HG02623 (cell line): ENCODE measurements at regions not wholly inside any gene's neighbourhood (a gene's known extent, or its start where the extent isn't known, plus 50 kb on each side); places are given as distances from the start of the nearest gene placed in this dataset.

Source experiments
- ATAC-seq: cut with Tn5 transposase; IDR thresholded peaks from one replicate; pipeline ENCODE4 v1.9.1; 2021; ENCODE audit warnings: moderate library complexity; ENCODE audit not compliant: unreplicated experiment

DNA sequence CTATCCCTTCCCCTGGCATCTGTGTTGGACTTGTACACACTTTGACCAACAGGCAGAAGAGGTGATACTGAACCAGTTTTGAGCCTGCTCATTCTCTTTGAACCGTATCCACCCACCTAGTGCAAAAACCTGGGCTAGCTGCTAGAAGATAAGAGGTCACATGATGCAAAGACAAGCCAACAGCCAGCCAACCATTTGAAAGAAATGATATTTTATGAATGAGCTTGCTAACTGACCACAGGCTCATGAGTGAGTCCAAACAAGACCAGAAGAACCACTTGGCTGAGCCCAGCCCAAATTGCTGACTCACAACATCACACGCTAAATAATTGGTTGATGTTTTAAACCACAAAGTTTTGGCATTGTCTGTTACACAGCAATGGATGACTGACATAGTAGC lies 74.0 kb upstream of the CTNNB1 start:
- ATAC-seq, result no peak

DNA sequence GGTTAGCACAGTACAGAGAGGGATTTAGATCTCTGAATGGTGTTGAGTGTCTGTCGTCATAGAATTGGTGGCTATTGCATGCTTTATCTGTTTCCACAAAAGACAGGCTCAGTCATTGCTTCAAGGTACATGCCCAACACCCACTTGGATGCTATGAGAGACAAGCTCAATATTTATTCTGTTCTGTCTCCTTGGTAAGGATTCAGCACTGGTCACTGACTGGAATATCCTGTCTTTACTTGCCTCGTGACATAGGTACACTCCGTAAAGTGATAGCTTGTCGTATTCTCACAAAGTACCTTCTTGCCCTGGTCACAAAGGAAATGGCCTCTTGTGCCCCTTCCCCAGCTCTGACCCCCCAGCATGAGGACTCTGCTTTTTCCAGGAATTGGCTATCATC lies 72.8 kb upstream of the CTNNB1 start:
- no peak for ATAC-seq

DNA sequence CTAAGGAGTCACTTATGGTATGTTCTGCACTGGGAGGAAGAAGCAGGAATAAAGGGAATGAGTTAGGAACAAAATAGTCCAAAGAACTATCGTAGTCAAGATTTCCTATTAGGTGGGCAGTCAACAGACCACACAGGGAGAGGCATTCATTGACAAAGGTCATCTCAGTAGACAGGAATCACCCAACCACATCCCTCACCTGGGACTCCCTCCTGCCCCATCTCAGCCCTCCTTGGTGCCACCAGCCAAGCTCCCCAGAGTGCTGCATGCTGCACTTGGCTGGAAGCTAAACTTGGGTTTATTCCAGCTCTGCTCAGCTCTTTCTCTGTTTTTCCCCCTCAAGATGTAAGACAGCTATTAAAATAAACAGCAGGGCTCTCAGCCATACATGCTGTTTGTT lies 72.3 kb upstream of the CTNNB1 start:
- ATAC-seq, result no peak

DNA sequence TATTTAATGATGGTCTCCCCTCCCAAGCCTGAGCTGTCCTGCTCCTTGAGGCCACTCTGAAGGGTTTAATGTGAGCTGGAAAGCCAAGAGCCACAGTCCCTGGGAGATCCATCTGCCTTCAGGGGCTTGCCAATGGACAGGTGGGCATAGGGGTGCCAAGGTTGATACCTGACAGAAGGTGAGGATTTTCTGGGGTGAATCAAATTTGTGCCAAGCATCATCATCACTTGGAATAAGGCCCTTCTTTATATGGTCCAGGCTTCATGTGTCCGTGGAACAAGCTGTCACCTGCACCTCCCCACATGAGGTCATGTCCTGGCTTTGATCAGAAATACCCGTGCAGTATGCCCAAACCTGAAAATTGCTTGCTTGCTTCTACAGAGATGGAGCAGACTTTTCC lies 71.9 kb upstream of the CTNNB1 start:
- ATAC-seq, result no peak

DNA sequence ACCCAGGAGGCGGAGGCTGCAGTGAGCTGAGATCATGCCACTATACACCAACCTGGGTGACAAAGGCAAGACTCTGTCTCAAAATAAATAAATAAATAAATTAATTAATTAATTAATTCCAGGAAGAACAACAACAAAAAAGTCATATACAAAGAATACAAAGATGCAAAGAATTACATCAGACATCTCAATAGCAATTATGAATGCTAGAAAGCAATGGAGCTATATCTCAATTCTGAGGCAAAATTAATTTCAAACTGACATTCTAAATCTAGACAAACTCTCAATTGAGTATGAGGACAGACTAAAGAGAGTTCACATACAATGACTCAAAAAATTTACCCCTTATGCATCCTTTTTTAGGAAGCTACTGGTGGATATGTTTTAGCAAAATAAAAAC lies 69.6 kb upstream of the CTNNB1 start:
- ATAC-seq, result no peak

DNA sequence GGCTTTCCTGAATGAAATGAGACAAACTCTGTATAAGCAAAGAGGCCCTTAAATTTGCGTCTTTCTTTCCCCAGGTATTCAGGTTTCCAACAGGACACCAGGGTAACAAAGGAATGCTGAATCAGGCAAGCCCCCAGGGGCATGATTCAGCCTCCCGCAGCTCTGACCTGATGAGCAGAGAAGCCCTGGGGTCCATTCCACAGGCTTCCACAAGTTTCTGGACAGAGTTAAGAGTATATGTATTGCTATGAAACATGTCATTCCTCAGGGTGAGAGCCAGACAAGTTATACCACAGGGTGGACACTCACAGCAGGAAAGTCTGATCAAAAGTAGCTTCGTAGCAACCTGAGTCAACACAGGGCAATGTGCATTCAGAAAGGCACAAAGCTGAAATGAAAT lies 68.1 kb upstream of the CTNNB1 start:
- no peak for ATAC-seq

DNA sequence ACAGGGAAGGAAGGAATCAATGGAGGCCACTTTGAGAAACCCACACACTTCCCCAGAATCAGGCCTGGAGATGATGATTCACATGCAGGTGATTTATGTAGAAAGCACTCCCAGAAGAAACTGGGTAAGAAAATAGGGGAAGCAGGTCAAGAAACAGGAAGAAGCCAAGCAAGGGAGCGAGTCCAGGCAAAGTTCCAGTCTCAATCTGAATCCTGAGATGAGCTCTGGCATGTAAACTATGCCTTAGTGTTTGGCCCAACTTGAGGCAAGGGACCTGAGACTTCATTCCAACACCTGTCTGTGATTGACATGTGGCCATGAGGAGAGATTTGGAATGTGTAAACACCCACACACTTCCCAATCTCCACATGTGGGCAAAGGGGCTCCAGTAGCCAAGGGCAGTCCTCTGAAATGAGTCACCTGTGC lies 61.6 kb upstream of the CTNNB1 start:
- no peak for ATAC-seq

DNA sequence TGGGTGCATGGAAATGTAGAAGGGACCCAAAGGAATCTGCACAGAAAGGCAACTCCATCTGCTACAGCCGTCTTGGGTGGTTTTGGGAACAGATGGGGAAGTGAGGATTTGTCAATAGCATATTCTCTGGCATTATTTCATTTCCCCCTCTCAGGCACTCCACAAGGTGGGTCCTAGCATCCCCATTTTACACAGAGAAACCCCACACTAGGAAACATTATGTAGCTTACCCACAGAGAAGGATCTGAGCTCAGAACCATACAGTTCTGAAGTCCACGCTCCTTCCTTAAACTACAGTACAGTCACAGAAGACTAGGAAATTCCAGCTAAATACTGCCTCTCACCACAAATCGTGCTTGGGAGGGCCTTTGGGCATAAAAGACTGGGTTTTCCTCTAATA lies 61.2 kb upstream of the CTNNB1 start:
- ATAC-seq, result no peak

DNA sequence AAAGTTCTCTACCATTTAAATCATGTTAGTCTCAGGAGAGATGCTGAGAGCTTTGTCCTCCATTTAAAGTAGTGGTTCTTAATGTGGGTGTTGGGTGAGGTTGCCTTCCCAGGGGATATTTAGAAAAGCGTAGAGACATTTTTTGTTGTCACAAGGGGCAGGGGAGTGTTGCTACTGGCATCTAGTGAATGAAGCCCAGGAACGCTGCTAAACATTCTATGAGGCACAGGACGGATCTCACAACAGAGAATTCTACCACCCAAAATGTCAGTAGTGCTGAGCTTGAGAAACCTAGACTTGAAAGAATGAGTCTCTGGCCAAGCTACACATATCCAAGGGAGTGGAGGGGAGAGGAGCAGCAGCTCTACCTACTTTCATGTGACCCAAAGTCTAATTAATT lies 60.7 kb upstream of the CTNNB1 start:
- ATAC-seq, result no peak

DNA sequence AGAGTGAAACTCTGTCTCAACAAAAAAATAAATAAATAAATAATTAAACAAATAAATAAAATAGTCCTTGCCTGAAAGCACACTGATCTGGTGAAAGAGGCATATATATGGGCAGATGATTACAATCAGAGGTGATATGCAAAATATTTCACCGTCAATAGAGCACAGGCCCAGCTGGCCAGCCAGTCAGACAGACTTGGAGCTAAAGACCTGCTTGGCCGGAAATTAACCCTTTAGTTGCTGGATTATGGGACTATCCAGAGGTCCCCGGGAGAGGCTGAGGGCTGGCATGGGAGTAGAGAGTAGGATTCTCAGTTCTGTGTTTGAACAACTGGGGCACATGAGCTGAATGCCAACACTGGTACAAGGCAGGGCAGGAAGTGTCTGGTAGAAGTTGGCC lies 59.1 kb upstream of the CTNNB1 start:
- no peak for ATAC-seq

DNA sequence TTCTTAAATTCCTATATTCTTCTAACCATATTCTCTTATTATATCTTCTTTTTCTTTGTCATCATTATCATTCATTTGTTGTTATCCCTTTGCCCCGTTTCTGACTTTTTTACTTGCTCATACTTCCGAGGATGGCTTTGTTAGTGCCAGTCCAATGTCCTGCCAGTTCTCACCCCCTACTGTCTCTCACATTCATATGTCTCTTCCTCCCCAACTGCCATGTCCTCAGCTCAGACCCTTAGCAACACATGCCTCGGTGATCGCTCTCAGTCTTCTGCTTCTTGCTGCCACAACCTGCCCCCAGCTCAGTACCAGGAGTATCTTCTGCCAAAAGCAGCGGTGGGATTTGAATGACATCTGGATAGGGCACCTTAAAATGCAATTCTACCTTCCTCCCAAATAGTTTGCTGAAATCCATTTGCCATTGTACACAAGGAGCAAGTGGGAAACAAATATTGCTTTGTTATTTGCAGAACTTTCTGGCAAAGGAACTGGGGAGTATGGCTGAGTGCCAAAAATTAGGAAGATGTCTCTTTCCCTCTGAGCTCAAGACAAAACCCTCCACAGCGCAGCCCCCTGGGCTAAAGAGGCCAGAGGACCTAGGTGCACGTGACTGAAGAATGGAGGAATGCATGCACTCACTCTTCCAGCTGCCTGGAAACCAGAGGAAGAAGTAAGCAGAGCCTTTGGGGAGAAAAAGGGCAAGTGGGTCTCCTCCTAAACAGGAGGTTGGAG lies 57.7 kb upstream of the CTNNB1 start:
- ATAC-seq, result no peak

DNA sequence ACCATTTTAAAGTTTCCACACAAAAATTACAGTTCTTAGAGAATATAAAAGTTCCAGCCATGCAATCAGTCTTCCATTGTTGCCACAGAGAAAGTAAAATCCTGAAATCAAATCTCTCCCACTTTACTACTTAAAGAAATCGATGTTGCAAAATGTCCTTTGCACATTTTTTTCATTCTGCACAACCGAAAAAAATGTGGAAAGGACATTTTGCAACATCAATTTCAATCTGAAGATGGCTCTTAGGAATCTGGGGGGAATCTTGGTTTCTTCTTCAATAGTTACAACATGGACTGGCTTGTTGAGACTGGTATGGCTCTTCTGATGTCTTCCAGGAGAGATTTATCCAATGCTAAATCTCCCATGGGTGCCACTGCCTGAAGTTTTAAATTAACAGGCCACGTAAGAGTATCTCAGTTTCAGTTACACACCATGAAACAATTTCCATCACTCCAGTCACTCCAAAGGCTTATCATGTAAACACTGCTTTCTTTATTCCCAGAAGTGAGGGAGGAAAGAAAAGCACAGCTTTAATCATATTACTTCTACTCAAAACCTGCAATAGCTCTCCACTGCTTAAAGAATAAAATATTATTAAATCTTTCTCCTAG lies 55.8 kb upstream of the CTNNB1 start:
- ATAC-seq, result no peak

DNA sequence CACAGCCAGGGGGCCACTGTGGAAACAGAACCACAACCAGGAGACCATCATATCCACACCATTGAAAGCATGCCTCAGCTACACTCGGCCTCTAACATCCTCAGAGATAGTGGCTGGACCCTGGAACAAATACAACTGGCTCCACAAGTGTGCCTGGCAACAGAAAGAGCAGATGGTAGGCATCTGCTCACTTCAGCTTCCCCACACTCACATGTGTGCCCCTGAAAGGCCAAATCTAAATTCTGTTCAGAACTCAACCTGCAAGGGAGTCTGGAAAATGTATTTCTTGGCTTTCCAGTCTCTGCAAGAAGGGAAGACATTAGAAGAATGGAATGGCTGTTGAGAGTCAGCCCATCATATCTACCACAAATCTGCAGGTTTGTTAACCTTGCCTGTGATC lies 54.7 kb upstream of the CTNNB1 start:
- no peak for ATAC-seq

DNA sequence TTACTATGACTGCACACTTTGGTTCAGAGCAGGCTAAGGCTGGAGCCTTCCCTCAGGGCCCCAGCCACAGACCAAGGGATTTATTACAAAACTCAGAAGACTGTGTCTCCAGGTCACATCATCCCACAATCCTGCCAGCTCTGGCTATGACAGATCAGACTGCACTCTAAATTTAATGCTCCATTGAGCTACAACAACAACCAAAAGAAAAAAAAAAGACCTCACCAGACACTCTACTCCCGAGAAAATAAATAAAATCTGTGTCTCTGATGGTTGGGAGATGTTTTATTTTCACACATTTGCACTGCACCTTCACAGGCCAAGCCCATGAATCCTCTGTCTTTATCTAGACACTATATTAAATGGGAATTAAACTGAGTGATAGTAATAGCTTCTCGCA lies 50.8 kb upstream of the CTNNB1 start:
- ATAC-seq, result no peak

DNA sequence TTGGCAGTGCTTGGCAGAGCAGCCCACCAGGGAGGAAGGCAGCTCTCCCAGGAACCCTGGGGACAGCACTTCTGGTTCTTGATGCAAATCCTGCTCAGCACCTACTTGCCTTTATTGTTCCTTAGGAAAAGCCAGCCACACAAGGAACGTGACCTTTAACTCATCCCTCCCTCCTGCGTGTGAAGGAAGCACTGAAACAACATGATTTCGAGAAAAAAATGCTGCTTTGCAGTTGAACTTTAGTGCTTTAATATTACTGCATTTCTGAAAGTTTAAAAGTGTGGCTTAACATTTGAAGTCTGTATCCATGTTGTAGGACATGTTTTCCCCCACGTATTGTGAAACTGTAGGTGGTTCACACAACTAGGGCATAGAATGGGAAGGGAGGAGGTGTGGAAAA lies 50.4 kb upstream of the CTNNB1 start:
- no peak for ATAC-seq
